CD4-positive, alpha-beta T cell treated with Interferon alpha-2 for 1 hour (primary cell): ENCODE measurements at regions not wholly inside any gene's neighbourhood (a gene's known extent, or its start where the extent isn't known, plus 50 kb on each side); places are given as distances from the start of the nearest gene placed in this dataset.
A peak's percentile ranks its signal among the peaks of the same experiment; 100 is the strongest.
"Not testable (repeated sequence)": the region's sequence is repeated elsewhere in the genome, so short reads cannot be mapped to it uniquely, and the experiment has no call there.

ENCODE experiments used
- DNase-seq, 2 donors: peaks; one replicate each; pipeline ENCODE4 v3.0.0-alpha.2; 2020 to 2022

DNA sequence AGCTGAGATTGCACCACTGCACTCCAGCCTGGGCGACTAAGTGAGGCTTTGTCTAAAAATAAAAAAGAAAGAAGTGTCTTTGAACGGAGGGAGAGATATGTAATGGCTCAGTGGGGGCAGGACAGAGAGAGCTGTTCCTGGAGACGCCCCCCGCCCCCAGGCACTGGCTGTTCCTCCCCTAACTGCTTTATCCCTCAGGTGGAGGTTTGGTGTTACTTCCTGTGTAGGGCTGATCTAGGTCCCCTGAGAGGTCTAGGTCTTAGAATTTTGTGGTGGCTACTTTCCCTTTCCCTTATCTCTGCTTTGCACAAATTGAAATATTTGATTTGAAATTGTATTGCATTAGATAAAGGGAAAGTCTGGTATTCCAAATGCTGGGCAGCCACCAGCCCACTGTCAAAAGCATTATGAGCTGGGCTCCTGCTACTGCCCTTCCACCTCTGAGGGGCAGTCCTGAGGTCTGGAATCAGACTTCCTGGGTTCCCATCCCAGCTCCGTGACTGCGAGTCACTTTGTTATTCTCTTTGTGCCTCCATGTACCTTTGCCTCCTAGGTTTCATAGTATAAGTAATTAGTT lies 134.8 kb upstream of the KIF26B start:
- no peak for DNase-seq

DNA sequence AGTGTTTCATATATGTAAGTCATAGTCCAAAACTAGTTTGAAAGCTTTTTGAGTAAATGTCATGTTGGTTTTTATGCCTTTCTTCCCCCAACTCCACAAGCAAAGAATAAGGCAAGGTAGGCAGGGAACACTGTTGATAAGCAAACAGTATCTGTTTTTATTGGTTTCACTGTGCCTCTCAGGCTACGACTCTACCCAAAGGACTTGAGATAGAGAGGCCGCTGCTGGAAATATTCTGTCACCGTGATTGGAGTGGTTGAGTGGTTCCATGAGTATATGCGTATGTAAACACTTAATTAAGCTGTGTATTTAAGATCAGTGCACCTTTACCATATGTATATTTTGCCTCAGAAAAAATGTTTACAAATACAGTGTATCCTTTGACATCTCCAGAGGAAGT lies 138.1 kb upstream of the KIF26B start:
- no peak for DNase-seq

DNA sequence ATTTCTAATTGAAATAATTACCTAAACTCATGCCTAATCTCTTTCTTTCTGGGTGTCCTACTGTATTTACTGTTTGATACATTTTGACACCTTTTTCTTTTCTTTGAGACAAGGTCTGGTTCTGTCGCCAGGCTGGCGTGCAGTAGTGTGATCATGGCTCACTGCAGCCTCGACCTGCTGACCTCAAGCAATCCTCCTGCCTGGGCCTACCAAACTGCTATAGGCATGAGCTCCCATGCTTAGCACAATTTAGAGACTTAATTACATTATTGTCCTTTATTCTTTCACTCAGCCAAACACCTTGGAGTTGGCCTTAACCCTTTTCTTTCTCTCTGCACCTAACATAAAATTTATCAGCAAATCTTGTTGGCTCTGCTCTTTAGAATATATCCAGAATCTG lies 139.8 kb upstream of the KIF26B start:
- DNase-seq, result no peak

DNA sequence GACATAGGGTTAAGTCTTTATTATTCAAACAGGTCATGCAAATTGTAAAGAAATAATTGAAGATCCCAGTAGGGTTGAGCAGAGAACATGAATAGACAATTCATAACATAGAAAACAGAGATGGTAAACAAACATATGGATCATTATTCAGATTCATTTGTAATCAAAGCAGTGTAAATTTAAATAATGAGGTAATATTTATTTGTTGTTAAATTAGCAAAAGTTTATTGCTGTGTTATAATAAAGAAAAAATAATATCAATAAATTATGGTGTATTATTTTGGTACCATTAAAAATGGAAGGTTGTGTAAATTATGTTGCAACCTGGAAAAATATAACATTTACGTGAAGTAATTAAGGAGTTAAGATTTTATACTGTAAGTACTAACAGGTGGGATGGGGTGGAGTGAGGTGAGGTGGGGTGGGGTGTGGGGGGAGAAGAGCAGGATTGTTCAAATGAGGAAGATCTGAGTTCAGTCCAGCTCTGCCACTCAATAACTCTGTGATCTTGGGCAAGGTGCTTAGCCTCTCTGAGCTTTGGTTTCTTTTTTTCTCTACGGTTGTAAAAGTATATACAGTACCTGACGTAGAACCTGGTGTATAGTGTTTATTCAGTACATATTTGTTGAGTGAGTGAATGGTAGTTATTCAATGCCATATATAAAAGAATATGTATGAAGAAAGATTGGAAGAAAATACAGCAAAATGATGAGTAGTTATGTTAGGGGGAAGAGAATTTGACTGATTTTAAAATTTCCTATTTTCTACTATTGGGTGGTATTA lies 140.3 kb upstream of the KIF26B start:
- DNase-seq, result no peak

DNA sequence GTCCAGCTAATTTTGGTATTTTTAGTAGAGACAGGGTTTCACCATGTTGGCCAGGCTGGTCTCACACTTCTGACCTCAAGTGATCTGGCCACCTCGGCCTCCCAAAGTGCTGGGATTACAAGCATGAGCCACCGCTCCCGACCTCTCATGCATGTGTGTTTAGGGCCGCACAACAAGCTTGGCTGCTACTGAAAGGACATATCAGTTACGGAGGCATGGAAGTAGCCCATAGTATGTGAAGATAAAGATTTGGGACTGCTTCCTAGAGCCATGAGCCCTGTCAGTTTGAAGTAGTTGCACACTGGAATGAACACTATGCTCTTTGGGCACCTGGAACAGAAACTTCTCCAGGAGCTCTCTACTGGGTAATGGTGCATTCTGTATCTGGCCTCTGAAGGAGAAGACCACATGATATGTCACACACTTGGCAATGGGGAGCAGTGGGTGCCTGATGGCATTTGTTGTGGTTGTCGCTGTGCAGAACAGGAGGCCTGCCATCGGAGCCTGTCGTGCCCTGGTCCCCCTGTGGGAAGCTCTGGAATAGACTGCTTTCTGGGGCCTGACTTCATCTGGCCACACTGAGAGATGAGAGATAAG lies 144.7 kb upstream of the KIF26B start:
- DNase-seq, result no peak

DNA sequence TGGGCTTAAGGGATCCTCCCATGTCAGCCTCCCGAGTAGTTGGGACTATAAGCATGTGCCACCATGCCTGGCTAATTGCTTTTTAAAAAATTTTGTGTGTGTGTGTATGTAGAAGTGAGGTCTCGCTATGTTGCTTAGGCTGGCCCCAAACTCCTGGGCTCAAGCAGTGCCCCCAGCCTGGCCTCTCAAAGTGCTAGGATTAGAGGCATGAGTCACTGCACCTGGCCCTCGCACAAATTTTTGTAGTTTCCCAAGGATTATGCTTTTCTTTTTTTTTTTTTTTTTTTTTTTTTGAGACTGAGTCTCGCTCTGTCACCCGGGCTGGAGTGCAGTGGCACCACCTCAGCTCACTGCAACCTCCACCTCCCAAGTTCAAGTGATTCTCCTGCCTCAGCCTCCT lies 144.4 kb upstream of the HNRNPU start:
- no peak for DNase-seq

DNA sequence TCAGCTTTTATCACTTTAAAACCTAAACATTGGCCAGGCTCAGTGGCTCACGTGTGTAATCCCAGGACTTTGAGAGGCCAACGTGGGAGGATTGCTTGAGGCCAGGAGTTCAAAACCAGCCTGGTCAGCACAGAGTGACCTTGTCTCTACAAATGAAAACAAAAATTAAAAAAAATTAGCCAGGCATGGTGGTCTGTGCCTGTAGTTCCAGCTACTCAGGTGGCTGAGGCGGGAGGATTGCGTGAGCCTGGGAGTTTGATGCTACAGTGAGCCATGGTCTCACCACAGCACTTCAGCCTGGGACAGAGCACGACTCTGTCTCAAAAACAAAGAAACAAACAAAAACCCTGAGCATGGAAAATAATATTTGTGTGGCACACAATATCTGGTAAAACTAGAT lies 143.5 kb upstream of the HNRNPU start:
- DNase-seq, result no peak

DNA sequence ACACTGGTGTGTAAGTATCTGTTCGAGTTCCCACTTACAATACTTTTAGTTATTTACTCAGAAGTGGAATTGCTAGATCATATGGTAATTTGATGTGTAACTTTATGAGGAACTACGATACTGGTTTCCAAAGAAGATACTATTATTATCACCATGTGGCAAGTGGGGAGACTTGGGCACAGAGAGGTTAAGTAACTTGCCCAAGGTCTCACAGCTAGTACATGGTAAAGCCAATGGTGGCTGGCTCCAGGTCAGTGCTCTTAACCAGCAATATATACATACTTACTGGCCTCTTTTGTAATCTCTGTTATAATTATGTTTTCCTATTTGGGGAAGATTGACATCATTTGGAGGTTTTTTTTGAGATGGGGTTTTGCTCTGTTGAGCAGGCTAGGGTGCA lies 138.9 kb upstream of the HNRNPU start:
- no peak for DNase-seq

DNA sequence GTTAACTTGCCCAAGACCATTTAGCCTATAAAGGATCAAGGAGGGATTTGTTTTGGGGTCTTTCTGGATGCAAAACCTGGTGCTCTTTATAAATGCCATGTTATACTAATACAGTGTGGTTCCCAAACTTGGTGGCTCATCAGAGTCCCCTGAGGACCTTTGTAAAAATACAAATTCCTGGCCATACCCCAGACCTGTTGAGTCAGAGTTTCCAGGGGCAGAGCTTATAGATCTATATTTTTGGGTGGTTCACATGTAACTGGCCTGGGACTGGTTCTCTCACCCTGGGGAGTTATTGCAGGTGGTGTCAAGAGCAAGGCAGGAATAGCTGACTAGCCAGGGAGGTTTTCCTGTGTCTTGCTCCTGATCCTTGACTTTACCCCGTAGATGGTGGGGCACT lies 136.9 kb upstream of the HNRNPU start:
- DNase-seq, result no peak

DNA sequence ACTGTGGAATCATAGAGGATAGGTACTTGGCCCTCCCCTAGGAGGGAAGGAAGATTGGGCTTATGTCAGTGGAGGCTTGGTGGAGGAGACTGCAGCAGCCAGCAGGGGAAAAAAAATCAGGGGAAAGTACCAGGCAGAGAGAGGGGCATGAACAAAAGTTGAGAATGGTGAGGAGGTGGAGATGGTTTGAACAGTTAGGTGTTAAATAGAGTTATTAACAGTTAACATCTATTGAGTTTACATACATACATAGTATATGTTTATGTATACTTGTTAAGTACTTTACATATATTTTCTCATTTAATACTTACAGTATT lies 136.5 kb upstream of the HNRNPU start:
- DNase-seq, result no peak

DNA sequence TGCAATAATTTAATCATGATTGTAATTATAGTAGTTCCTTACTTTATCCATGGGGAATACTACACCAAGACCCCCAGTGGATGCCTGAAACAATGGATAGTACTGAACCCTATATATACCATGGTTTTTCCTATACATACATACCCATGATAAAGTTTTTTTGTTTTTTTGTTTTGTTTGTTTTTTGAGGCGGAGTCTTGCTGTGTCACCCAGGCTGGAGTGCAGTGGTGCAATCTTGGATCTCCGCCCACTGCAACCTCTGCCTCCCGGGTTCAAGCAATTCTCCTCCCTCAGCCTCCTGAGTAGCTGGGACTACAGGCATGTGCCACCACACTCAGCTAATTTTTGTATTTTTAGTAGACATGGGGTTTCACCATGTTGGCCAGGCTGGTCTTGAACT lies 135.3 kb upstream of the HNRNPU start:
- not testable (repeated sequence) for DNase-seq

DNA sequence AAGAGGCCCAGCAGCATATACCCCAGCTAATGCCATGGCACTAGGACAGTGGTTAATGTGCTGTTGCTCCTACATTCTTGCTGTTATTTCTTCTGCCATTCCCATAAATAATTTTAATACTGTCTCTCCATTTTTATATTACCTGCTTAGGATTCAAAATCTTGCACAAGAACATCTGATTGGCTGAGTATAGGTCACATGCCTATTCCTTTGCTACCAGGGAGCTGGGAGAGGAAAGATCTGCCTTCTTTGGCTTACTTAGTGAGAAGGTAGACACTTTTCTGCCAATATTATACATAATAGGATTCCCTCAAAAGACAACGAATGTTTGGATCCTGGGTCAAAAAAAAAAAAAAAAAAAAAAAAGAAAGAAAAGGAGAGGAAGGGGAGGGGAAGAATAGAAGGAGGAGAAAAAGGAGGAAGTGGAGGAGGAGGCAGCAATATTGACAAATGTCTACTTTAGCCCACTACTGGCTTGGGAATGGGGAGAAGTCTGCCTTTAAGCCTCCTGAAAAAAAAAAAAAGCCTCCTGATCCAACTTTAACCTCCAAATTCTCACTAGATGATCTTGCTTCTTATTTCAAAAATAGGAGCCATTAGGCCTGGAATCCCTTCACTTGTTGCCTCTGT lies 134.5 kb upstream of the HNRNPU start:
- DNase-seq, result no peak

DNA sequence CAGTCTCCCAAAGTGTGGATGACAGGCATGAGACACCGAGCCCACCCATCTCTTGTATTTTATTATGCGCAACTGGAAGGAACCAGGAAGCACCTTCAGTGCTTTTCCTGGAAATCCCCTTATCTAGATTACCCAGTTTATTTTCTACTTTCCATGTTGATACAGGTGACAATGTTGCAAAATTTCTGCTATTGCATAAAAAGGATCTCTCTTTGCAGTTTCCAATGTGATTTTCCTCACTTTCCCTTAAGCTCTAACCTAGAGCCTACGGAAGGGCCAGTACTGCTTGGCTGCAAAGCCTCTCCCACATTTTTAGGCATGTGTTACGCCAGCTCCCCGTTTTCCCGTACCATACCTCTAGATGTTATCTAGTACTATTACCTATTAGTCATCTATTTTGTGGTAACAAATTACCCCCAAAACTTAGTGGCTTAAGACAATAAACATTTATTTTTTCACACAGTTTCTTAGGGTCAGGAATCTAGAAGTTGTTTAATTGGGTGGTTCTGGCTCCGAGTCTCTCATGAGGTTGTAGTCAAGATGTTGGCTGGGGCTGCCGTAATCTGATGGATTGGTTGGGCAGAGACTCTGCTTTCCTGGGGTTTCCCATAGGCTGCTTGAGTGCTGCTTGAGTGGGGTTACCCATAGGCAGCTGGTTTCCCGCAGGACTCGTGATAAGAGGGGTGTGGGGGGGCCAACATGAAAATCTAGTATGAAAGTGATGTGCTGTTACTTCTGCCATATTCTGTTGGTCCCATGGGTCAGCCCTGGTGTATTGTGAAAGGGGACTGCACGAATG lies 131.5 kb upstream of the HNRNPU start:
- DNase-seq, result no peak

DNA sequence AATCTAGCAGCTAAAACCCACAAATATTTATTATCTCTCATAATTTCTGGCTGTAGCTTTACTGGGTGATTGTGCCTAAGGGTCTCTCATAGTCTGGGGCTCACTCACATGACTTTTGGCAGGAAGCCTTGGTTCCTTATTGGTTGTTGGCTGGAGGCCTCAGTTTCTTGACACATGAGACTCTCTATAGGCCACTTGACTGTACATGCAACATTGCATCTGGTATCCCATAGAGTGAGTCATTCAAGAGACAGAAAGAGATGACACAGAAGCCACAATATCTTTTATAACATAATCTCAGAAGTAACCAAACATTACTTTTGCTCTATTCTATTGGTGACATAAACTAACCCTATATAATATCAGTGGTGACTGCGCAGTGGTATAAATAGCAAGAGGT lies 128.5 kb upstream of the HNRNPU start:
- DNase-seq, result no peak

DNA sequence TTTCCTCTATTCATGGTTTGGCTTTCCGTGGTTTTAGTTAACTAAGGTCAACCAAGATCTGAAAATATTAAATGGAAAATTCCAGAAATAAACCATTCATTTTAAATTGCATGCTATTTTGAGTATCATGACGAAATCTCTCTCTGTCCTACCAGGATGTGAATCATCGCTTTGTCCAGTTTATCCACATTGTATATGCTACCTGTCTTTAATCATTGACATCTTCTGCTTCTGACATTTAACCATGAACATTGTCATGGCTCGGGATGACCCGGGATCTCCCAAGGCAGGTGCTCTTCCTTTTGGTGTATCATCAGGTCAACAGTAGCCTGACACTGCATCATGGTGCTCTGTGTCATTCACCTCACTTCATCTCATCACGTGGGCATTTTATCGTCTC lies 125.5 kb upstream of the HNRNPU start:
- no peak for DNase-seq

DNA sequence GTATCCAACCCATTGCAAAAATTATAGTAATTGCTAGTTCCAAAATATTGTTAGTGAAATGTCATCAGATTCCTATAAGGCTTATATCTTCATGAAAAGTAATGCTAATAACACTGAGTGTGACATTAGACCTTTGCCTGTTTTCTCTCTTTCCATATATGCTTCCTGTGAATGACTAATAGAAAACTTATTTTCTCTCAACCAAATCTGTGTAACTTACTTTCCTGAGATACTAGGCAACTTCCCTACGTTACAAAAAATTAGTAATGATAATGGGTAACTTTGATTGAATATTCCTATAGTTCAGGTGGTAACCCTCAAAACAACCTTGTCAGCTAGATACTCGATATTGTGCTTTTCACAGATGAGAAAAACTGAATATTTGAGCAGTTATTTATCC lies 124.2 kb upstream of the HNRNPU start:
- no peak for DNase-seq

DNA sequence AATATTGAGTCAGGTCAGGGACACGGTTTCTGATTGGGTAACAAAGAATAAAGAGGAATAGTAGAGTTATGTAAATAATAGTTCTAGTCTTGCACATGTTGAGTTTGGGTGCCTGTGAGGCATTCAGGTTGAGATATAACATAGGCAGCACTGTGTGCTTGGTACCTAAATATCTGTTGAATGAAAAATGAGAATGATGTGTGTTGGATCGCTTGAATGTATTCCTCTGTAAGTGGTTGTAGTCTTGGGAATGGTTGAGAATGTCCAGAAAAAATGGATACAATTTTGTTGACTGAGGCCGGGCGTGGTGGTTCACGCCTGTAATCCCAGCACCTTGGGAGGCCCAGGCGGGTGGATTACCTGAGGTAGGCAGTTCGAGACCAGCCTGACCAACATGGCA lies 116.3 kb upstream of the HNRNPU start:
- no peak for DNase-seq

DNA sequence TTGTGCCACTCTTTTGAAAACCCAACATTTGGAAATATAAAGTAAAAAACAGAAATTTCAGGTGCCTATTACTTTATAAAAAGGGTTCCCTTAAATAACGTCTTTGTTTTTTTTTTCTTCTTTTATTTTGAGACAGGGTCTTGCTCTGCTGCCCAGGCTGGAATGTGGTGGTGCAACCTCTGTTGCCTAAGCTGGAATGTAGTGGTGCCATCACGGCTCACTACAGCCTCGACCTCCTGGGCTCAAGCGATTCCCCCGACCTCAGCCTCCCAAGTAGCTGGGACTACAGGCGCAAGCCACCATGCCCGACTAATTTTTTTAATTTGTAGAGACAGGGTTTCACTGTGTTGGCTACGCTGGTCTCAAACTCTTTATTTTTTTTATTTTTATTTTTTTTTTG lies 110.2 kb upstream of the HNRNPU start:
- DNase-seq, result no peak

DNA sequence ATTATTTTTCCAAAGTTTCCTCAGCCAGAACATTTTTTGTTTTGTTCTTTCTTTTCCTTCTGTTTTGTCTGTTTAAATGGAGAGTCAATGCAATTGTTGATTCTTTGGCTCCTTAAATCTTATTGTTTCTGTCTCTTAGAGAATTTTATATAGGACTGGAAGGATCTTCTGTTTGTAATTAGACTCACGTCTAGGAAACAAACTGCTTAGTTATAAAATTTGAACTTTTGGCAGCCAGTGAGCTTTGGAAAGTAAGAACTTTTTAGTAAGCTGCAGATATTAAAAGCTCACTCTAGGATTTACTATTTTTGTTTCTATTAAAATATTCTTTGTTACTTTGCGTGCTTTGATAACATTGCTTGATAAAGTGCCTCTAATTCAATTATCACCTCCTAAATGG lies 109.8 kb upstream of the HNRNPU start:
- DNase-seq, result no peak

DNA sequence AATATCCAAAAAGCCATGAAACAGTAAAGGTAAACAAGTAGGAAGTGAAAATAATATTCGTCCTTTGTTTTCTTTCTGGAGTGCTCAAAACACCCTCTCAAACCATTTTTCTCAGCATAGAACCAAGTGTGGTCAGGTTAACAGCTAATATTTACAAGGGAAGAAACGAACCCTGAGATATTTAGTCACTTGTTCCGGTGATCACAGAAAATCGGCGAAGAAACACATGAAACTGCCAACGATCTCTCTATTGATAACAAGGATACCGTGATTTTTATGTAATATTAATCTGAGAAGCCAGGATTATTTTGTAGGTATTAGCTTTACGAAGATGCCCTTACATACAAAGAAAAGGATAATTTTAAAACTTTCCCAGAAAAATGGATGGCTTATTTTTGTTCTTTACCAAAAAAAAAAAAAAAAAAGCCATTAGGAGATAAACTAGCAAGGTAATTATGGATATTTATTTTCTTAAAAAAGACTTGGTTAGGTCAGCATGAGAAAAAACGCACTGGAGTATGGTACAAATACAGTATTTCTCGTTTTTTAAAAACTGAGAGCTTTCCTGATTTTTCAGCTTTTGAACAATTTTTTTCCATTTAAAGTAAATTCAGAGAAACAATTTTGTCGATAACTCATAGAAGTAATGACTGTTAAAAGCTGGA lies 107.3 kb upstream of the HNRNPU start:
- no peak for DNase-seq

DNA sequence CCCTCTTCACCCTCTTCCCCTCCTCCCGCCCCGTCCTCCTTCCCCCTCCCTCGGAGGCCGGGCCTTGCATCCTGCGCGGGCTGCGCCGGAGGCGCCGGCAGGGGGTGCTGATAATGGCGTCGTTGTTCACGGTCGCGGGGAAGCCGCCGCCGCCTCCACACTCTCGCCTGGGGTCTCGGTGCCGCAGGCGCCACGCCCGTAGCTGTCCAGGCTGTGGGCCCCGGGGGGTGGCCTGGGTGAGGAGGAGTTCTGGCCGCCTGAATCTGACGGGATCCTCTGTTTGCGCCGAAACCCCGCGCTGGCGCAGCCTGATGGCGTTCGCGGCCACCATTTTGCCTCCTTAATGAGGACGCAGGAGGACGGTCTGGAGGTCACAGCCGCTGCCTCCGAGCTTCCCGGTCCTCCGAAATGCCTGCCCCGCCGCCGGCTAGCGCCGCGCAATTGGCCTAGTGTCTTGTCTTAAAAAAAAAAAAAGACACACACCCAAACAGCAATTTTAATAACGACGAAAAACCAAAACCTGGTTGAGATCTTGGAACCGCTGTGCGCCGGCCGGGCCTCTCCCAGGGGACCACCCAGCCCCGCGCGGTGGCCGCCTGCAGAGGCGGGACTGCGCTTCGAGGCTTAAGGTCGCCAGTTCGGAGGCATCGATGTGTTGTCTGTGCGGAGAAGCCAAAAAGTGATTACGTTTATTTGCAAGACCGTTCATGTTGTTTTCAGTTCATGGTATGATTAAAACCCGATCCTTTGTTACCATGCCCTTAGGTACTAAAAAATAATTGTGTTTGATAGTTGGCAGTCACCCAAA lies 106.6 kb upstream of the HNRNPU start:
- DNase-seq, result peak; percentile 94

DNA sequence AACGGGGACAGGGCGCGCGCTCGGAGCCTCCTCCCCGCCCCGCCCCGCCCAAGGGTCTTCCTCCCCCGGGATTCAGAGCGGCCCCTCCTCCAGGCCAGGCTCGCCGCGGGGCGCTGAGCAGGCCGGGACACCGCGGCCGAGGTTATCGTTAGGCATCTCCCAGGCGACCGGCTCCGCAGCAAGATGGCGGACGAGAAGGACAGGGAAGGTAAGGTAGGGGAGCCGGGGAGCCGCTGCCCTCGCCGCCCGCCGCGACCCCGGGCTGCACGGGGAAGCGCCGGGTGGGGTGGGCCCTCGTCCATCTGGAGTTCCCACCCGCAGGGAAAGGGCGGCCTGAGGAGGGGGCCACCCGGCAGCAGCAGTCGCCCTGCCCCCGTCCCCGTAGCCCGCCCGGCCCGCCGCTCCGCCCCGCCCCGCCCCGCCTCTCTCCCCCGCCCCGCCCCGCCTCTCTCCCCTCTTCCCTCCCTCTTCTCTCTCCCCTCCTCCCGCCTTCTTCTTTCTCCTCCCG lies 105.9 kb upstream of the HNRNPU start:
- DNase-seq, result peak in 1 of 2 donors; percentile 72
